ENCODE measurements at regions not wholly inside any gene's neighbourhood (a gene's known extent, or its start where the extent isn't known, plus 50 kb on each side); places are given as distances from the start of the nearest gene placed in this dataset.
A peak's percentile ranks its signal among the peaks of the same experiment; 100 is the strongest.
"Not testable (repeated sequence)": the region's sequence is repeated elsewhere in the genome, so short reads cannot be mapped to it uniquely, and the experiment has no call there.

- DNase-seq; intact Hi-C loops (cut with micrococcal nuclease); ATAC-seq: not testable (repeated sequence)
These were observed 75.9 kb downstream of the OR4F16 start for GRCh38 chr1:610538-610937.

DNA sequence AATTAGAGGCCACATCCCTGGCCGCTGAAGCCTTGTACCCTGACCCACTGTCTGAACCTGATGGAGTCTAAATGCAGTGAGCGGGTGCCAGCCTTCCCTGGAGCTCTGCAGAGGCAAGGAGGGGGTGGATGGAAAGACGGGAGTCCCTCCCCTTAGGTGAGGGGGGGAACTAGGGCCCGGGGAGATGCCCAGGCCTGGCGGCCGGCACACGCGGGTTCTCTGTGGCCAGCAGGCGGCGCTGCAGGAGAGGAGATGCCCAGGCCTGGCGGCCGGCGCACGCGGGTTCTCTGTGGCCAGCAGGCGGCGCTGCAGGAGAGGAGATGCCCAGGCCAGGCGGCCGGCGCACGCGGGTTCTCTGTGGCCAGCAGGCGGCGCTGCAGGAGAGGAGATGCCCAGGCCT, 77.3 kb downstream of the OR4F16 start:
- DNase-seq; ATAC-seq; intact Hi-C loops (cut with micrococcal nuclease): not testable (repeated sequence)

DNA sequence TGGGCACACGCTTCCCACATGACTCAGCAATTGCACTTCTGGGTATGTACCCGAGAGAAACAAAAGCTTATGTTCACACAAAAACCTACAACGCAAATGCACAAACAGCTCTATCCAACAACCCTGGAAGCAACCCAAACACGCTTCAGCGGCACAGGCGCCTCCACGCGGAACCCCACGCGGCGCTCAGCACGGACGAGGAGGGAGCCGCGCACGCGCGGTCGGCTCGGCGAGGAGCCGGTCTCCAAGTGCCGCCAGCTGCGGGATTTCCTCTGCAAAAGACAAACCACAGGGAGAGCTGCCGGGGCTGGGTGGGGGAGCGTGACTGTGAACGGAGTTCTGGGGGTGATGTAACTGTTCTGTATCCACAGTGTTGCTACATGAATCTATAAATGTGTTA, 81.2 kb downstream of the OR4F16 start:
- DNase-seq; ATAC-seq; intact Hi-C loops (cut with micrococcal nuclease): not testable (repeated sequence)

GRCh38 chr1:588211-588610, 98.2 kb downstream of the OR4F16 start:
- intact Hi-C loops (cut with micrococcal nuclease), result not testable (repeated sequence)

DNA sequence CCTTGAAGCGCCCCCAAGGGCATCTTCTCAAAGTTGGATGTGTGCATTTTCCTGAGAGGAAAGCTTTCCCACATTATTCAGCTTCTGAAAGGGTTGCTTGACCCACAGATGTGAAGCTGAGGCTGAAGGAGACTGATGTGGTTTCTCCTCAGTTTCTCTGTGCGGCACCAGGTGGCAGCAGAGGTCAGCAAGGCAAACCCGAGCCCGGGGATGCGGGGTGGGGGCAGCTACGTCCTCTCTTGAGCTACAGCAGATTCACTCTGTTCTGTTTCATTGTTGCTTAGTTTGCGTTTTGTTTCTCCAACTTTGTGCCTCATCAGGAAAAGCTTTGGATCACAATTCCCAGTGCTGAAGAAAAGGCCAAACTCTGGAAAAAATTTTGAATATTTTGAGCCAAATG, 100.5 kb downstream of the OR4F16 start:
- ATAC-seq; intact Hi-C loops (cut with micrococcal nuclease): not testable (repeated sequence)
- peak; percentile 73 for DNase-seq

More at GRCh38 chr1:588211-588610, 98.2 kb downstream of the OR4F16 start:
- not testable (repeated sequence) for DNase-seq, ATAC-seq
